Liver (tissue), 8 donors: ENCODE measurements at regions not wholly inside any gene's neighbourhood (a gene's known extent, or its start where the extent isn't known, plus 50 kb on each side); places are given as distances from the start of the nearest gene placed in this dataset.

ENCODE experiments used
- DNase-seq: peaks from one replicate; pipeline ENCODE4 v3.0.0-alpha.2; 2017; ENCODE audit warnings: low spot score
- H3K27ac ChIP-seq, 2 donors: one replicate each; pipeline ENCODE4 v1.7.0; 2013; ENCODE audit warnings: inconsistent platforms in 2 of 2, low read length in 2 of 2, control low read depth in 1 of 2, low read depth in 1 of 2, mild to moderate bottlenecking in 1 of 2
- H3K27me3 ChIP-seq, 4 donors: one replicate each; pipeline versions ENCODE4 v1.6.1 to v1.7.0; 2013; ENCODE audit warnings: low read length in 3 of 4, inconsistent platforms in 1 of 4, mild to moderate bottlenecking in 1 of 4, moderate library complexity in 1 of 4; ENCODE audit not compliant: control insufficient read depth in 4 of 4, insufficient read depth in 4 of 4
- H3K36me3 ChIP-seq, 4 donors: one replicate each; pipeline versions ENCODE4 v1.6.1 to v1.7.0; 2013; ENCODE audit warnings: low read length in 3 of 4, mild to moderate bottlenecking in 3 of 4, low read depth in 1 of 4, moderate library complexity in 1 of 4; ENCODE audit not compliant: control insufficient read depth in 4 of 4, insufficient read depth in 3 of 4
- H3K4me1 ChIP-seq, 4 donors: one replicate each; pipeline versions ENCODE4 v1.6.1 to v1.7.0; 2013; ENCODE audit warnings: low read length in 3 of 4, mild to moderate bottlenecking in 3 of 4, moderate library complexity in 1 of 4; ENCODE audit not compliant: control insufficient read depth in 4 of 4, insufficient read depth in 4 of 4
- H3K4me3 ChIP-seq, 3 donors: one replicate each; pipeline versions ENCODE4 v1.6.1 to v1.7.0; 2013; ENCODE audit warnings: low read length in 3 of 3, control low read depth in 1 of 3, low read depth in 1 of 3, mild to moderate bottlenecking in 1 of 3
- H3K9ac ChIP-seq, 2 donors: one replicate each; pipeline ENCODE4 v1.7.0; 2013; ENCODE audit warnings: low read length in 2 of 2, mild to moderate bottlenecking in 2 of 2, moderate library complexity in 2 of 2, control low read depth in 1 of 2, low read depth in 1 of 2
- H3K9me3 ChIP-seq, 4 donors: one replicate each; pipeline versions ENCODE4 v1.6.1 to v1.7.0; 2013; ENCODE audit warnings: low read length in 3 of 4; ENCODE audit not compliant: control insufficient read depth in 4 of 4
- EGR1 ChIP-seq, 2 donors: IDR thresholded peaks; 2 replicates each; pipeline ENCODE4 v1.6.1; 2016 to 2018; ENCODE audit warnings: antibody characterized with exemption in 2 of 2, low read depth in 2 of 2
- FOXA1 ChIP-seq: IDR thresholded peaks from 2 replicates; pipeline ENCODE4 v1.6.1; 2016; ENCODE audit warnings: antibody characterized with exemption
- FOXA2 ChIP-seq: IDR thresholded peaks from 2 replicates; pipeline ENCODE4 v1.6.1; 2016; ENCODE audit warnings: antibody characterized with exemption
- GABPA ChIP-seq, 2 donors: IDR thresholded peaks in 1 of 2; conservative IDR thresholded peaks in 1 of 2; 2 replicates each; pipeline ENCODE4 v1.6.1; 2016; ENCODE audit warnings: antibody characterized with exemption in 2 of 2, mild to moderate bottlenecking in 1 of 2, moderate library complexity in 1 of 2
- HNF4A ChIP-seq, 2 donors: conservative IDR thresholded peaks; 2 replicates each; pipeline ENCODE4 v1.6.1; 2016; ENCODE audit warnings: antibody characterized with exemption in 2 of 2, mild to moderate bottlenecking in 2 of 2
- HNF4G ChIP-seq: IDR thresholded peaks from 2 replicates; pipeline ENCODE4 v1.6.1; 2016; ENCODE audit warnings: antibody characterized with exemption
- JUND ChIP-seq, 2 donors: IDR thresholded peaks; 2 replicates each; pipeline ENCODE4 v1.6.1; 2016; ENCODE audit warnings: antibody characterized with exemption in 2 of 2
- NR2F2 ChIP-seq: IDR thresholded peaks from 2 replicates; pipeline ENCODE4 v1.6.1; 2016; ENCODE audit warnings: antibody characterized with exemption
- RAD21 ChIP-seq, 2 donors: IDR thresholded peaks; 2 replicates each; pipeline ENCODE4 v1.6.1; 2016; ENCODE audit warnings: antibody characterized with exemption in 2 of 2, mild to moderate bottlenecking in 2 of 2
- RXRA ChIP-seq, 2 donors: IDR thresholded peaks; 2 replicates each; pipeline ENCODE4 v1.6.1; 2017 to 2018; ENCODE audit warnings: antibody characterized with exemption in 2 of 2, mild to moderate bottlenecking in 1 of 2
- SP1 ChIP-seq: IDR thresholded peaks from 2 replicates; pipeline ENCODE4 v1.6.1; 2018; ENCODE audit warnings: antibody characterized with exemption, mild to moderate bottlenecking
- TAF1 ChIP-seq: conservative IDR thresholded peaks from 2 replicates; pipeline ENCODE4 v1.6.1; 2016; ENCODE audit warnings: antibody characterized with exemption, mild to moderate bottlenecking
- YY1 ChIP-seq: IDR thresholded peaks from 2 replicates; pipeline ENCODE4 v1.6.1; 2016; ENCODE audit warnings: antibody characterized with exemption, mild to moderate bottlenecking
- WGBS: extraction: QIAGEN DNeasy Blood & Tissue Kit; methylation state at CpG from one replicate; pipeline ENCODE4 v1.1.7; 2013; 5-methylcytosine and 5-hydroxymethylcytosine counted together
- TF ChIP-seq, protein P1 (sequence below): IDR thresholded peaks from 2 replicates; pipeline ENCODE4 v1.6.1; 2016; ENCODE audit warnings: antibody characterized with exemption
- TF ChIP-seq, protein P2 (sequence below): IDR thresholded peaks from 2 replicates; pipeline ENCODE4 v1.6.1; 2016; ENCODE audit warnings: antibody characterized with exemption, mild to moderate bottlenecking
- TF ChIP-seq, protein P3 (sequence below): IDR thresholded peaks from 2 replicates; pipeline ENCODE4 v1.6.1; 2016; ENCODE audit warnings: antibody characterized with exemption
- TF ChIP-seq, protein P4 (sequence below): fragments of 150-350 bp; IDR thresholded peaks from 2 replicates; pipeline ENCODE4 v1.5.1; 2017; ENCODE audit warnings: improper control_type of control experiment, low read depth, low read length; ENCODE audit not compliant: missing input control
- donor health status: healthy.
- donor health status: healthy.
- donor health status: healthy.
- donor health status: healthy.
- donor health status: healthy.

DNA sequence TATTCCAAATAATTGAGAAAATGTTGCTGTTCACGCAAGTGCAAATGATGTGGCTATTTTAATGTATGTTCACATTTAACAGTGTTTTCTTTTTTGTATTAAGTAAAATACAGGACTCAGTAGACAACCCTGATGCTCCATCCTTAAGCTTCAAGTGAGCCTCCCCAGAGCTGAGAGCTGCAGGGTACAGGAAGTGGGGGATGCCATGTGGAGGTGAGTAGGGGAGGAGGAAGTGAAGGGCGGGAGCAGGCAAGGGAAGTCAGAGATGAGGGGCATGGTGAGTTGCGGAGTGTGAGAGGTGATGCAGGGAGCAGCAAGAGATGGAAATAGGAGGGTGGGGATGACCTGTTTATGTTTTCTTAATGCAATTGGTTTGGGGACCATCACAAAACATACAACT, 711.0 kb downstream of the UQCRFS1 start:
- WGBS = 82% methylated on average over 3 of the region's 3 CpGs
- Histone ChIP-seq H3K9me3 (no peaks in the 10 kb centered on the region), H3K36me3 (no peaks in the 10 kb centered on the region), H3K4me3 (no peak overlapping the region), H3K27ac (no peak overlapping the region), H3K9ac (no peak overlapping the region), H3K27me3 (no peaks in the 10 kb centered on the region), H3K4me1 (peaks cover 0 to 8% (median under 1%) of the 10 kb centered on the region in 4 donors)
- TF ChIP-seq SP1 (no peak), RXRA (IDR thresholded peaks at IDR 0.05) (no peak), FOXA2 (no peak), FOXA1 (no peak), NR2F2 (no peak), JUND (IDR thresholded peaks at IDR 0.05) (no peak), HNF4A (conservative IDR thresholded peaks at IDR 0.05) (no peak), TAF1 (no peak), RAD21 (IDR thresholded peaks at IDR 0.05) (no peak), HNF4G (no peak), GABPA (IDR thresholded peaks at IDR 0.05 in 1 of 2, conservative IDR thresholded peaks at IDR 0.05 in 1 of 2) (no peak), YY1 (no peak), EGR1 (IDR thresholded peaks at IDR 0.05; ENCODE audit: low read depth in 2 of 2) (no peak)
- TF ChIP-seq, protein P1, sequence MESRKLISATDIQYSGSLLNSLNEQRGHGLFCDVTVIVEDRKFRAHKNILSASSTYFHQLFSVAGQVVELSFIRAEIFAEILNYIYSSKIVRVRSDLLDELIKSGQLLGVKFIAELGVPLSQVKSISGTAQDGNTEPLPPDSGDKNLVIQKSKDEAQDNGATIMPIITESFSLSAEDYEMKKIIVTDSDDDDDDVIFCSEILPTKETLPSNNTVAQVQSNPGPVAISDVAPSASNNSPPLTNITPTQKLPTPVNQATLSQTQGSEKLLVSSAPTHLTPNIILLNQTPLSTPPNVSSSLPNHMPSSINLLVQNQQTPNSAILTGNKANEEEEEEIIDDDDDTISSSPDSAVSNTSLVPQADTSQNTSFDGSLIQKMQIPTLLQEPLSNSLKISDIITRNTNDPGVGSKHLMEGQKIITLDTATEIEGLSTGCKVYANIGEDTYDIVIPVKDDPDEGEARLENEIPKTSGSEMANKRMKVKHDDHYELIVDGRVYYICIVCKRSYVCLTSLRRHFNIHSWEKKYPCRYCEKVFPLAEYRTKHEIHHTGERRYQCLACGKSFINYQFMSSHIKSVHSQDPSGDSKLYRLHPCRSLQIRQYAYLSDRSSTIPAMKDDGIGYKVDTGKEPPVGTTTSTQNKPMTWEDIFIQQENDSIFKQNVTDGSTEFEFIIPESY = no peak
- TF ChIP-seq, protein P2, sequence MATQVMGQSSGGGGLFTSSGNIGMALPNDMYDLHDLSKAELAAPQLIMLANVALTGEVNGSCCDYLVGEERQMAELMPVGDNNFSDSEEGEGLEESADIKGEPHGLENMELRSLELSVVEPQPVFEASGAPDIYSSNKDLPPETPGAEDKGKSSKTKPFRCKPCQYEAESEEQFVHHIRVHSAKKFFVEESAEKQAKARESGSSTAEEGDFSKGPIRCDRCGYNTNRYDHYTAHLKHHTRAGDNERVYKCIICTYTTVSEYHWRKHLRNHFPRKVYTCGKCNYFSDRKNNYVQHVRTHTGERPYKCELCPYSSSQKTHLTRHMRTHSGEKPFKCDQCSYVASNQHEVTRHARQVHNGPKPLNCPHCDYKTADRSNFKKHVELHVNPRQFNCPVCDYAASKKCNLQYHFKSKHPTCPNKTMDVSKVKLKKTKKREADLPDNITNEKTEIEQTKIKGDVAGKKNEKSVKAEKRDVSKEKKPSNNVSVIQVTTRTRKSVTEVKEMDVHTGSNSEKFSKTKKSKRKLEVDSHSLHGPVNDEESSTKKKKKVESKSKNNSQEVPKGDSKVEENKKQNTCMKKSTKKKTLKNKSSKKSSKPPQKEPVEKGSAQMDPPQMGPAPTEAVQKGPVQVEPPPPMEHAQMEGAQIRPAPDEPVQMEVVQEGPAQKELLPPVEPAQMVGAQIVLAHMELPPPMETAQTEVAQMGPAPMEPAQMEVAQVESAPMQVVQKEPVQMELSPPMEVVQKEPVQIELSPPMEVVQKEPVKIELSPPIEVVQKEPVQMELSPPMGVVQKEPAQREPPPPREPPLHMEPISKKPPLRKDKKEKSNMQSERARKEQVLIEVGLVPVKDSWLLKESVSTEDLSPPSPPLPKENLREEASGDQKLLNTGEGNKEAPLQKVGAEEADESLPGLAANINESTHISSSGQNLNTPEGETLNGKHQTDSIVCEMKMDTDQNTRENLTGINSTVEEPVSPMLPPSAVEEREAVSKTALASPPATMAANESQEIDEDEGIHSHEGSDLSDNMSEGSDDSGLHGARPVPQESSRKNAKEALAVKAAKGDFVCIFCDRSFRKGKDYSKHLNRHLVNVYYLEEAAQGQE = no peak
- TF ChIP-seq, protein P3, sequence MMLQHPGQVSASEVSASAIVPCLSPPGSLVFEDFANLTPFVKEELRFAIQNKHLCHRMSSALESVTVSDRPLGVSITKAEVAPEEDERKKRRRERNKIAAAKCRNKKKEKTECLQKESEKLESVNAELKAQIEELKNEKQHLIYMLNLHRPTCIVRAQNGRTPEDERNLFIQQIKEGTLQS = no peak
- TF ChIP-seq, protein P4, sequence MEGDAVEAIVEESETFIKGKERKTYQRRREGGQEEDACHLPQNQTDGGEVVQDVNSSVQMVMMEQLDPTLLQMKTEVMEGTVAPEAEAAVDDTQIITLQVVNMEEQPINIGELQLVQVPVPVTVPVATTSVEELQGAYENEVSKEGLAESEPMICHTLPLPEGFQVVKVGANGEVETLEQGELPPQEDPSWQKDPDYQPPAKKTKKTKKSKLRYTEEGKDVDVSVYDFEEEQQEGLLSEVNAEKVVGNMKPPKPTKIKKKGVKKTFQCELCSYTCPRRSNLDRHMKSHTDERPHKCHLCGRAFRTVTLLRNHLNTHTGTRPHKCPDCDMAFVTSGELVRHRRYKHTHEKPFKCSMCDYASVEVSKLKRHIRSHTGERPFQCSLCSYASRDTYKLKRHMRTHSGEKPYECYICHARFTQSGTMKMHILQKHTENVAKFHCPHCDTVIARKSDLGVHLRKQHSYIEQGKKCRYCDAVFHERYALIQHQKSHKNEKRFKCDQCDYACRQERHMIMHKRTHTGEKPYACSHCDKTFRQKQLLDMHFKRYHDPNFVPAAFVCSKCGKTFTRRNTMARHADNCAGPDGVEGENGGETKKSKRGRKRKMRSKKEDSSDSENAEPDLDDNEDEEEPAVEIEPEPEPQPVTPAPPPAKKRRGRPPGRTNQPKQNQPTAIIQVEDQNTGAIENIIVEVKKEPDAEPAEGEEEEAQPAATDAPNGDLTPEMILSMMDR = no peak
- DNase-seq = no peak
